ENCODE measurements at regions not wholly inside any gene's neighbourhood (a gene's known extent, or its start where the extent isn't known, plus 50 kb on each side); places are given as distances from the start of the nearest gene placed in this dataset.

DNA sequence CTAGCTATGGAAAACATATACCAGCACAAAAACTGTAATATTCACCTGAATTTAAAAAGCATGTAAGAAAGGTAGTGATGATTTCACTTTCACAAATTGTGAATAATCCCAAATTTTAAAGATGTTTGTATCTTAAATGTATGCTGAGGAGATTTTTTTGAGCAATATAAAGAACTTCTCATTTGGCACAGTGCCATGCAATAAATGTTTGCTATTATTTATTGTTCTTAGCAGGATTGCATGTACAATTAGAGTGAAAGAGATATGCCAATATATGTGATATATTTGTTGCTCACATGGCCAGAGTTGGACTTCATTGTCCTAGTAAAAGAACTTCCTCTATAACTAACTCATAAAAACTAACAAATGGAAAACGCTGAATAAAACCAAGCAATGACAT lies 895.1 kb upstream of the KCND2 start:
- TF ChIP-seq CTCF (IDR thresholded peaks at IDR 0.05; ENCODE audit: low read depth, low read length): no peak
- no peaks in the 10 kb centered on the region for H3K27me3 ChIP-seq
- H3K4me1 ChIP-seq (ENCODE audit: low read depth): no peaks in the 10 kb centered on the region
- no peak for DNase-seq (ENCODE audit: low read depth in 1 of 2, low spot score in 1 of 2)
- no peak overlapping the region for H3K4me3 ChIP-seq
- no peaks in the 10 kb centered on the region for H3K36me3 ChIP-seq
- H3K27ac ChIP-seq: no peak overlapping the region
- H3K9me3 ChIP-seq (ENCODE audit: low read depth): no peaks in the 10 kb centered on the region

- H3K4me3 ChIP-seq: no peak overlapping the region
- H3K9me3 ChIP-seq (ENCODE audit: low read depth): no peaks in the 10 kb centered on the region
- no peaks in the 10 kb centered on the region for H3K4me1 ChIP-seq (ENCODE audit: low read depth)
- TF ChIP-seq CTCF (IDR thresholded peaks at IDR 0.05; ENCODE audit: low read depth, low read length): no peak
- DNase-seq (ENCODE audit: low read depth in 1 of 2, low spot score in 1 of 2): no peak
- H3K27ac ChIP-seq: no peak overlapping the region
- no peaks in the 10 kb centered on the region for H3K36me3 ChIP-seq
- H3K27me3 ChIP-seq: no peaks in the 10 kb centered on the region
Observed at GRCh38 chr7:119382726-119383125, 890.2 kb upstream of the KCND2 start.

DNA sequence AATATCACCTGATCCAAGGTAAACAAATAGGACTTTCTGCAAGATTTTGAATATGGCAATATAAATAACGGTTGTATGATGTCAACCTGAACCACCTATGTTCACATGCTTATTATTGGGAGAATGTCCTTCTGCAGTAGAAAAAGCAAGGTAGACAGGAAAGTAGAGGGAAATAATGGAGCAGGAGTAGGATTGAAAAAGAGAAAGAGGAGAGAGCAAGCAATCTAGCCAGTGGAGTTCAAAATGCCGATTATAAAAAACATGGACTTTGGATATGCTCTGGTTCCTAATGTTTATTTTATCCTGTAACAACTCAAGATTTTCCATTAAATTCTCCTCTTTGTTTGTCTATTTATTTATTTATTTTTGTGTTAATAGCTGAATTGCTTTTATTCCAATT lies 878.0 kb upstream of the KCND2 start:
- H3K4me3 ChIP-seq: no peak overlapping the region
- no peak overlapping the region for H3K27ac ChIP-seq
- DNase-seq (ENCODE audit: low read depth in 1 of 2, low spot score in 1 of 2): no peak
- TF ChIP-seq CTCF (IDR thresholded peaks at IDR 0.05; ENCODE audit: low read depth, low read length): no peak
- H3K4me1 ChIP-seq (ENCODE audit: low read depth): no peaks in the 10 kb centered on the region
- no peaks in the 10 kb centered on the region for H3K9me3 ChIP-seq (ENCODE audit: low read depth)
- H3K36me3 ChIP-seq: no peaks in the 10 kb centered on the region
- H3K27me3 ChIP-seq: no peaks in the 10 kb centered on the region

DNA sequence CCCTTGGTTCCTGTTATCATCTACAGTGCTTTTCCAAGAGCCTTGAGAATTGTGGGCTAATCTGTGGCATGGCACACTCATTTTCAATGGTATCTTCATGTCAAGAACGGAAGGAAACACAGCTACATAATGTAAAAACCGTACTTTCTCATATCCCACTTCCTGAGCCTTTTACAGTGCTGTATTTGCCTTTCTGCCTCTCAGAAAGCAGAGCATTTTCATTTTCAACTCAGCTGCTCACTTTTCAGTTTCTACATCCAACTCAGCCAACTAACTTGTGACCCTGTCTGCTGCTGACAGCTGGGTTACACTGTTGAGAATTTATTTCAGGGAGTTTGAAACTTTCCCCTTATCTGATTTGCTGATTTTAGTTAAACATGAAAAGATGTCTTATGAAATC lies 875.8 kb upstream of the KCND2 start:
- H3K4me3 ChIP-seq: no peak overlapping the region
- no peaks in the 10 kb centered on the region for H3K36me3 ChIP-seq
- no peaks in the 10 kb centered on the region for H3K27me3 ChIP-seq
- TF ChIP-seq CTCF (IDR thresholded peaks at IDR 0.05; ENCODE audit: low read depth, low read length): no peak
- H3K27ac ChIP-seq: no peak overlapping the region
- H3K4me1 ChIP-seq (ENCODE audit: low read depth): no peaks in the 10 kb centered on the region
- no peaks in the 10 kb centered on the region for H3K9me3 ChIP-seq (ENCODE audit: low read depth)
- DNase-seq (ENCODE audit: low read depth in 1 of 2, low spot score in 1 of 2): no peak

DNA sequence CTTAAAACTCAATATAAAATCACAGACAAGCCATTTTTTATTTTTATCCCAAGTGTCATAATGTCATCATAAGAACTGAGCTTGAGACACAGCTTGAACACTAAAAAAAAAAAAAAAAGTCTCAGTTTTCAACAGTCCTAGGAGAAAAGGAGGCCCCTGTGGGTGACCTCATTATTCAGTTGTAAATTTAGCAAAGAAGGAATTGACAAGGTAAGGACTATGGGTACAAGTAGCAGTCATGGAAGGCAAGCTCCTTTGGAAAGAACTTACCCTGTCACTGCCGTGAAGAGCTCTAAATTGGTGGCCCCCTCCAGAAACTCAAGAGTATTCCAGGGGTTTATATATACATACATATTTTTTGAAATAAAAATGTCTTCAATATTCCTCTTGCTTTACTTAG lies 864.4 kb upstream of the KCND2 start:
- DNase-seq (ENCODE audit: low read depth in 1 of 2, low spot score in 1 of 2): no peak
- H3K36me3 ChIP-seq: no peaks in the 10 kb centered on the region
- no peak overlapping the region for H3K27ac ChIP-seq
- H3K27me3 ChIP-seq: no peaks in the 10 kb centered on the region
- H3K9me3 ChIP-seq (ENCODE audit: low read depth): no peaks in the 10 kb centered on the region
- H3K4me3 ChIP-seq: no peak overlapping the region
- TF ChIP-seq CTCF (IDR thresholded peaks at IDR 0.05; ENCODE audit: low read depth, low read length): no peak
- no peaks in the 10 kb centered on the region for H3K4me1 ChIP-seq (ENCODE audit: low read depth)

- no peak for TF ChIP-seq CTCF (IDR thresholded peaks at IDR 0.05; ENCODE audit: low read depth, low read length)
- H3K4me3 ChIP-seq: no peak overlapping the region
- H3K27me3 ChIP-seq: no peaks in the 10 kb centered on the region
- no peaks in the 10 kb centered on the region for H3K36me3 ChIP-seq
- H3K9me3 ChIP-seq (ENCODE audit: low read depth): no peaks in the 10 kb centered on the region
- H3K4me1 ChIP-seq (ENCODE audit: low read depth): no peaks in the 10 kb centered on the region
- no peak for DNase-seq (ENCODE audit: low read depth in 1 of 2, low spot score in 1 of 2)
- H3K27ac ChIP-seq: no peak overlapping the region
Observed at GRCh38 chr7:119413314-119413805, 859.6 kb upstream of the KCND2 start.

Data from cardiac muscle cell (in vitro differentiated cells and primary cell).